ENCODE measurements at regions not wholly inside any gene's neighbourhood (a gene's known extent, or its start where the extent isn't known, plus 50 kb on each side); places are given as distances from the start of the nearest gene placed in this dataset.

DNA sequence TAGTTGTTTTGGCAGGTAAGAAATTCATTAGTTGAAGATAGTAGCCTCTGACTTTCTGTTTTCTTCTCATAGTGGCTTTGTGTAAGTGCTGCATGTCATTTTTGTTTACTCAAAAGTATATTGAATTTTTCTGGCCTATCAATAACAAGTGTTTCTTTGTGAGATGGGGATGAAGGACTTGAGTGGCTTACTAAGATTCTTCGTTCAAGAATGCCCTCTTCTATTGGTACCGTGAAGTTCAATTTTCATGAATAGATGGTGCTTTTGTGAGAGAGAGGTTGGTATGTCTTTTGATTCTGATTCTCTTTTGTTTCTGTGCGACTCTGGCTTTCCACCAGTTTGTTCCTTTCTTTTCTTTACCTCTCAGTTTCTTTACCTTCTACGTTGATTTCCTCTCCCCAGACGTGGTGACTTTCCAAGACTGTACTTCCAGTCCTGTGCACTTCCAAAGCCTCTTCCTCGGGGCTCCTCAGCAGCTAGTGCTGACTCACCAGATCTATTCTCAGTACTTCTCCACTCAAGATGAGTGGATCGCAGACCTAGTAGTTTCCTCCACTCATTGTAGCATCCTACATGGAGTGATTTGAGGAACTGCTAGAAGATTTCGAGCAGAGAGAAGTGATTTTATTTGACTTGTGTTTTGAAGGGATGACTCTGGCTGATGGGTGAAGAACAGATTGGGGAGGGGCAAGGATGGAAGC lies 82.0 kb upstream of the EPHB3 start:
- H3K27me3 ChIP-seq = no peaks in the 10 kb centered on the region
- H3K4me3 ChIP-seq = no peak overlapping the region
- no peaks in the 10 kb centered on the region for H3K4me1 ChIP-seq
- H3K36me3 ChIP-seq = no peaks in the 10 kb centered on the region
- no peak for DNase-seq
- H3K27ac ChIP-seq = no peak overlapping the region
- no peaks in the 10 kb centered on the region for H3K9me3 ChIP-seq
- TF ChIP-seq, protein P1, sequence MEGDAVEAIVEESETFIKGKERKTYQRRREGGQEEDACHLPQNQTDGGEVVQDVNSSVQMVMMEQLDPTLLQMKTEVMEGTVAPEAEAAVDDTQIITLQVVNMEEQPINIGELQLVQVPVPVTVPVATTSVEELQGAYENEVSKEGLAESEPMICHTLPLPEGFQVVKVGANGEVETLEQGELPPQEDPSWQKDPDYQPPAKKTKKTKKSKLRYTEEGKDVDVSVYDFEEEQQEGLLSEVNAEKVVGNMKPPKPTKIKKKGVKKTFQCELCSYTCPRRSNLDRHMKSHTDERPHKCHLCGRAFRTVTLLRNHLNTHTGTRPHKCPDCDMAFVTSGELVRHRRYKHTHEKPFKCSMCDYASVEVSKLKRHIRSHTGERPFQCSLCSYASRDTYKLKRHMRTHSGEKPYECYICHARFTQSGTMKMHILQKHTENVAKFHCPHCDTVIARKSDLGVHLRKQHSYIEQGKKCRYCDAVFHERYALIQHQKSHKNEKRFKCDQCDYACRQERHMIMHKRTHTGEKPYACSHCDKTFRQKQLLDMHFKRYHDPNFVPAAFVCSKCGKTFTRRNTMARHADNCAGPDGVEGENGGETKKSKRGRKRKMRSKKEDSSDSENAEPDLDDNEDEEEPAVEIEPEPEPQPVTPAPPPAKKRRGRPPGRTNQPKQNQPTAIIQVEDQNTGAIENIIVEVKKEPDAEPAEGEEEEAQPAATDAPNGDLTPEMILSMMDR (IDR thresholded peaks at IDR 0.05) = no peak
- no peak for TF ChIP-seq POLR2A (IDR thresholded peaks at IDR 0.05)

DNA sequence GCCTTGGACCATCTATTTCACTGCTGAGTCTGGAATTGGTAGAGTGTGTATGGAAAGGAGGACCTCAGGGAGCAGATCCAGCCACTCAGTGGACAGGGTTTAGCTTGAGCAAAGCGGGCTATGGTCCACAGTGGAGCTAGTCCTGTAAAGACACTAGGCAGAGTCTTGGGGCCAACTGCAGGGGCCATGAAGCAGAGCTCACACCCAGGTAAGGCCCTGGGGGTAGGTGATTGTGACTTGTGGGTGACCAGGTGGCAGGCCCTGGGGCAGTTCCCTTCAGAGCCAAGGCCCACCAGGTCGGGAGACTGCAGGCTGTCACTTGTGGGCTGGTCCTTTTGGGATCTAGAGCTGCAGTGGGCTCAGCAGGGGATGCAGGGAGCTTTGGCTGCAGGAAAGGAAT lies 80.8 kb upstream of the EPHB3 start:
- Histone ChIP-seq H3K9me3 (no peaks in the 10 kb centered on the region), H3K36me3 (no peaks in the 10 kb centered on the region), H3K27ac (no peak overlapping the region), H3K4me3 (no peak overlapping the region), H3K27me3 (no peaks in the 10 kb centered on the region), H3K4me1 (no peaks in the 10 kb centered on the region)
- no peak for TF ChIP-seq POLR2A (IDR thresholded peaks at IDR 0.05)
- DNase-seq = no peak

DNA sequence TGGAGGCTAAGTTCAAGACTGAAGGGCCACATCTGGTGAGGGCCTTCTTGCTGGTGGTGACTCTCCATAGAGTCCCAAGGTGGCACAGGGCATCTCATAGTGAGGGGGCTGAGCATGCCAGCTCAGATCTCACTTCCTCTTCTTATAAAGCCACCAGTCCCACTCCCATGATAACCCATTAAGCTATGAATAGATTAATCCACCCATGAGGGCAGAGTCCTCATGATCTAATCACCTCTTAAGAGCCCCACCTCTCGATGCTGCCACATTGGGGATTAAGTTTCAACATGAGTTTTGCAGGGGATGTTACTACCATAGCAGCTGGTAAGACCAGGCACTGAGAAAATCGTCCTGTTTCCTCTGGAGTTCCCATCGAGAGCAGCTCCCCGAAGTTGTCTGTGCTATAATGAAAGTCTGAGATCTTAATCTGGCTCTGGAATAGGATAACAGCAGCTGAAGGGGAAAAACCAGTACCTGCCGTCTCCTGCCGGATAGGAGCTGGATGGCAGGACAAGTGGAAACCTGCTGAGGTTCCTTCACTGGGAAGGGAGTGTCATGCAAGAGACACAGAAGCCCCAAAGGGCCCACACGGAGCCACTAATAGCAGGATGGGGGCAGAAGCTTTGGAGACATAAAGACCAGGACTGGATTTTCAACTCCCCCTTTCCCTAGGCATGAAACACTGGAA lies 79.5 kb upstream of the EPHB3 start:
- Histone ChIP-seq H3K36me3 (no peaks in the 10 kb centered on the region), H3K4me3 (no peak overlapping the region), H3K27me3 (no peaks in the 10 kb centered on the region), H3K9me3 (no peaks in the 10 kb centered on the region), H3K27ac (no peak overlapping the region), H3K4me1 (no peaks in the 10 kb centered on the region)
- no peak for TF ChIP-seq POLR2A (IDR thresholded peaks at IDR 0.05)
- TF ChIP-seq, protein P1 (IDR thresholded peaks at IDR 0.05) = no peak
- DNase-seq = no peak

DNA sequence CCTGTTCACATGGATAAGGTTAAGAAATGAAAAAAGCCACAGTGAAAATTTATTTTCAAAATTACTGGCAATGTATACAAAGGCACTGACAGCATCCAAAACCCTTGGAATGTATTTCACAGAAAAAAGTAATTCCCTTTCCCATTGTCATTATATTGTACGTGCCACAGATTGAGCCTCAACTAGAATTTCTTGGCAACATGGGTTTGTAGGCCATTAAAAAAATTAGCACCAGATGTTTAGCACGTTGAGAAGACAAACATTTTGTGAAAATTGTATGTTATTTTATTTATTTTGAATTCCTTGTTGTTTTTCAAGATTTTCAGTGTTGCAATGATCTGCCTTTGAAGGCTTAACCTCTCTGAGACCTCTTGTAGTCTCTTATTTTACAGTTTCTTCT lies 76.3 kb upstream of the EPHB3 start:
- TF ChIP-seq POLR2A (IDR thresholded peaks at IDR 0.05) = no peak
- TF ChIP-seq, protein P1 (IDR thresholded peaks at IDR 0.05) = no peak
- Histone ChIP-seq H3K27me3 (no peaks in the 10 kb centered on the region), H3K4me3 (no peak overlapping the region), H3K9me3 (no peaks in the 10 kb centered on the region), H3K27ac (no peak overlapping the region), H3K4me1 (no peaks in the 10 kb centered on the region), H3K36me3 (no peaks in the 10 kb centered on the region)
- DNase-seq = no peak

DNA sequence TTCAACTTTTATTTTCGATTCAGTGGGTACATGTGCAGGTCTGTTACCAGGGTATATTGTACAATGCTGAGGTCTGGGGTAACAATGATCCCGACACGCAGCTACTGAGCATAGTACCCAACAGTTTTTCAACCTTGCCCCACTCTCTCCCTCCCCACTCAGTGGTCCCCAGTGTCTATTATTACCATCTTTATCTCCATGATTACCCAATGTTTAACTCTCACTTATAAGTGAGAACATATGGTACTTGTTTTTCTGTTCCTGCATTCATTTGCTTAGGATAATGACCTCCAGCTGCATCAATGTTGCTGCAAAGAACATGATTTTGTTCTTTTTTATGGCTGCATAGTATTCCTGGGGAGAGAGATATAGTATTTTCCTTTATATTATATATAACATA lies 75.7 kb upstream of the EPHB3 start:
- Histone ChIP-seq H3K36me3 (no peaks in the 10 kb centered on the region), H3K27me3 (no peaks in the 10 kb centered on the region), H3K4me3 (no peak overlapping the region), H3K27ac (no peak overlapping the region), H3K9me3 (no peaks in the 10 kb centered on the region), H3K4me1 (no peaks in the 10 kb centered on the region)
- no peak for TF ChIP-seq POLR2A (IDR thresholded peaks at IDR 0.05)
- TF ChIP-seq, protein P1 (IDR thresholded peaks at IDR 0.05) = no peak
- no peak for DNase-seq

DNA sequence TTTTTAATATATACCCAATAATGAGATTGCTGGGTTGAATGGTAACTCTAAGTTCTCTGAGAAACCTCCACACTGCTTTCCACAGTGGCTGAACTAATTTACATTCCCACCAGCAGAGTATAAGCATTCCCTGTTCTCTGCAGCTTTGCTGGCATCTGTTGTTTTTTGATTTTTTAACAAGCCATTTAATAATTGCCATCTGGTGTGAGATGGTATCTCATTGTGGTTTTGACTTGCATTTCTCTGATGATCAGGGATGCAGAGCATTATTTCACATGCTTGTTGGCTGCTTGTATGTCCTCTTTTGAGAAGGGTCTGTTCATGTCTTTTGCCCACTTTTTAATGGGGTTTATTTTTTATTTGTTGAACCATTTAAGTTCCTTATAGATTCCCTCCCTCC lies 75.0 kb upstream of the EPHB3 start:
- H3K4me1 ChIP-seq = no peaks in the 10 kb centered on the region
- H3K27me3 ChIP-seq = peaks cover 0 to 5% of the 10 kb centered on the region in 2 donors
- TF ChIP-seq POLR2A (IDR thresholded peaks at IDR 0.05) = no peak
- TF ChIP-seq, protein P1 (IDR thresholded peaks at IDR 0.05) = no peak
- H3K9me3 ChIP-seq = no peaks in the 10 kb centered on the region
- no peak overlapping the region for H3K27ac ChIP-seq
- no peak overlapping the region for H3K4me3 ChIP-seq
- no peaks in the 10 kb centered on the region for H3K36me3 ChIP-seq
- no peak for DNase-seq

Measured in Peyer's patch (tissue), 4 donors.